BLaER1 treated with 17β-estradiol and CSF1 and Interleukin-3, amounts not matched to agents 10 nM and 100 nM (cell line): ENCODE measurements at regions not wholly inside any gene's neighbourhood (a gene's known extent, or its start where the extent isn't known, plus 50 kb on each side); places are given as distances from the start of the nearest gene placed in this dataset.

Experiments
- H3K27ac ChIP-seq, 11 experiments: shearing (Covaris generic); formaldehyde crosslinking; 2 replicates each; pipeline ENCODE4 v1.8.1; 2022
- H3K27me3 ChIP-seq, 11 experiments: shearing (Covaris generic); formaldehyde crosslinking; 2 replicates each; pipeline ENCODE4 v1.8.1; 2022
- H3K36me3 ChIP-seq, 11 experiments: shearing (Covaris generic); formaldehyde crosslinking; 2 replicates each; pipeline ENCODE4 v1.8.1; 2022
- H3K4me1 ChIP-seq, 10 experiments: shearing (Covaris generic); formaldehyde crosslinking; 2 replicates each; pipeline ENCODE4 v1.8.1; 2022
- H3K4me2 ChIP-seq, 11 experiments: shearing (Covaris generic); formaldehyde crosslinking; 2 replicates each; pipeline ENCODE4 v1.8.1; 2022
- H3K4me3 ChIP-seq, 10 experiments: shearing (Covaris generic); formaldehyde crosslinking; 2 replicates each; pipeline ENCODE4 v1.8.1; 2022
- H3K9ac ChIP-seq, 11 experiments: shearing (Covaris generic); formaldehyde crosslinking; 2 replicates each; pipeline ENCODE4 v1.8.1; 2022
- H3K9me3 ChIP-seq, 11 experiments: shearing (Covaris generic); formaldehyde crosslinking; replicated peaks in 1 of 11; 2 replicates each; pipeline ENCODE4 v1.8.1; 2022
- H4K20me1 ChIP-seq, 11 experiments: shearing (Covaris generic); formaldehyde crosslinking; 2 replicates each; pipeline ENCODE4 v1.8.1; 2022
- Cebpa-rat ChIP-seq, 11 experiments: shearing (Covaris generic); IDR thresholded peaks; 2 replicates each; pipeline ENCODE4 v1.8.1; 2022

- Histone ChIP-seq H3K4me1 (peaks cover 0 to 25% (median 15%) of the 10 kb centered on the region in 10 experiments; a peak in 14 of 20 replicates), H4K20me1 (no peaks in the 10 kb centered on the region)
- TF ChIP-seq Cebpa-rat (IDR thresholded peaks at IDR 0.05), result no peak
Measured at GRCh38 chr1:244271004-244271403, 180.7 kb downstream of the ADSS2 start.

GRCh38 chr1:244271691-244272308 lies 179.9 kb downstream of the ADSS2 start:
- TF ChIP-seq Cebpa-rat (IDR thresholded peaks at IDR 0.05), result no peak
- no peaks in the 10 kb centered on the region for H3K27me3 ChIP-seq
- H3K36me3 ChIP-seq, result no peaks in the 10 kb centered on the region
- H3K4me2 ChIP-seq, result no peak overlapping the region
- no peaks in the 10 kb centered on the region for H4K20me1 ChIP-seq
- peaks cover 0 to 11% (median 7%) of the 10 kb centered on the region in 11 experiments; a peak in 11 of 22 replicates for H3K9me3 ChIP-seq
- H3K9ac ChIP-seq, result no peak overlapping the region
- peak overlapping the region in 4 of 11 experiments; percentile 8 to 43 (median 14); a peak in 3 of 22 replicates for H3K27ac ChIP-seq
- peaks cover 0 to 25% (median 15%) of the 10 kb centered on the region in 10 experiments; a peak in 14 of 20 replicates for H3K4me1 ChIP-seq
- no peak overlapping the region for H3K4me3 ChIP-seq

More at GRCh38 chr1:244271004-244271403, 180.7 kb downstream of the ADSS2 start:
- Histone ChIP-seq H3K36me3 (no peaks in the 10 kb centered on the region), H3K27ac (no peak overlapping the region; a peak in 1 of 22 replicates), H3K4me2 (no peak overlapping the region), H3K9me3 (peaks cover 0 to 11% (median 7%) of the 10 kb centered on the region in 11 experiments; a peak in 11 of 22 replicates), H3K9ac (no peak overlapping the region), H3K27me3 (no peaks in the 10 kb centered on the region), H3K4me3 (no peak overlapping the region)

GRCh38 chr1:244272471-244273261 lies 179.0 kb downstream of the ADSS2 start:
- H3K9ac ChIP-seq, result peak overlapping the region in 3 of 11 experiments; percentile 5 to 21 (median 21); a peak in 3 of 22 replicates
- H3K36me3 ChIP-seq, result no peaks in the 10 kb centered on the region
- peak overlapping the region in 8 of 11 experiments; percentile 2 to 43 (median 18); a peak in 10 of 22 replicates for H3K27ac ChIP-seq
- H3K4me3 ChIP-seq, result no peak overlapping the region
- no peak for TF ChIP-seq Cebpa-rat (IDR thresholded peaks at IDR 0.05)
- no peaks in the 10 kb centered on the region for H3K27me3 ChIP-seq
- H3K4me2 ChIP-seq, result peak overlapping the region in 3 of 11 experiments; percentile 11 to 58 (median 28); a peak in 3 of 22 replicates
- peaks cover 0 to 25% (median 15%) of the 10 kb centered on the region in 10 experiments; a peak in 14 of 20 replicates for H3K4me1 ChIP-seq
- H3K9me3 ChIP-seq, result peaks cover 0 to 11% (median 7%) of the 10 kb centered on the region in 11 experiments; a peak in 11 of 22 replicates
- no peaks in the 10 kb centered on the region for H4K20me1 ChIP-seq

GRCh38 chr1:244273262-244273844 lies 178.4 kb downstream of the ADSS2 start:
- no peak overlapping the region for H3K4me3 ChIP-seq
- H3K4me2 ChIP-seq, result peak overlapping the region in 8 of 11 experiments; percentile 9 to 62 (median 35); a peak in 11 of 22 replicates
- H3K27ac ChIP-seq, result peak overlapping the region in 7 of 11 experiments; percentile 6 to 47 (median 32); a peak in 8 of 22 replicates

GRCh38 chr1:244273845-244274619 lies 177.7 kb downstream of the ADSS2 start:
- Histone ChIP-seq H3K4me2 (peak overlapping the region in 8 of 11 experiments; percentile 9 to 62 (median 35); a peak in 14 of 22 replicates), H3K9me3 (peaks cover 0 to 19% (median 8%) of the 10 kb centered on the region in 11 experiments; a peak in 11 of 22 replicates), H4K20me1 (no peaks in the 10 kb centered on the region), H3K4me3 (no peak overlapping the region), H3K27ac (peak overlapping the region in 7 of 11 experiments; percentile 6 to 47 (median 32); a peak in 11 of 22 replicates), H3K36me3 (no peaks in the 10 kb centered on the region; a peak in 1 of 22 replicates), H3K27me3 (no peaks in the 10 kb centered on the region), H3K4me1 (peaks cover 0 to 25% (median 15%) of the 10 kb centered on the region in 10 experiments; a peak in 14 of 20 replicates), H3K9ac (peak overlapping the region in 4 of 11 experiments; percentile 9 to 32 (median 22); a peak in 5 of 22 replicates)
- no peak for TF ChIP-seq Cebpa-rat (IDR thresholded peaks at IDR 0.05)

More at GRCh38 chr1:244273262-244273844, 178.4 kb downstream of the ADSS2 start:
- H3K36me3 ChIP-seq, result no peaks in the 10 kb centered on the region
- peaks cover 0 to 25% (median 15%) of the 10 kb centered on the region in 10 experiments; a peak in 14 of 20 replicates for H3K4me1 ChIP-seq
- peak overlapping the region in 2 of 11 experiments; percentile 9 to 14; a peak in 3 of 22 replicates for H3K9ac ChIP-seq
- no peaks in the 10 kb centered on the region for H4K20me1 ChIP-seq
- H3K27me3 ChIP-seq, result no peaks in the 10 kb centered on the region
- TF ChIP-seq Cebpa-rat (IDR thresholded peaks at IDR 0.05), result 0 out of 22 replicates have a peak, but pooled peaks of 1 of the 11 experiments have one; percentile 9
- H3K9me3 ChIP-seq, result peaks cover 0 to 12% (median 7%) of the 10 kb centered on the region in 11 experiments; a peak in 11 of 22 replicates

- peaks cover 0 to 16% (median 6%) of the 10 kb centered on the region in 11 experiments; a peak in 5 of 22 replicates for H3K9me3 ChIP-seq
- peak overlapping the region in 1 of 11 experiments; percentile 38; a peak in 1 of 22 replicates for H3K9ac ChIP-seq
- no peak overlapping the region for H3K27ac ChIP-seq
- no peak overlapping the region for H3K4me3 ChIP-seq
- H3K4me2 ChIP-seq, result no peak overlapping the region
- H3K27me3 ChIP-seq, result no peaks in the 10 kb centered on the region
- no peaks in the 10 kb centered on the region; a peak in 1 of 22 replicates for H3K36me3 ChIP-seq
- H3K4me1 ChIP-seq, result peaks cover 0 to 31% (median 15%) of the 10 kb centered on the region in 10 experiments; a peak in 14 of 20 replicates
- no peaks in the 10 kb centered on the region for H4K20me1 ChIP-seq
- no peak for TF ChIP-seq Cebpa-rat (IDR thresholded peaks at IDR 0.05)
Measured at GRCh38 chr1:244276646-244277045, 175.1 kb downstream of the ADSS2 start.

- H3K9ac ChIP-seq, result no peak overlapping the region
- no peak for TF ChIP-seq Cebpa-rat (IDR thresholded peaks at IDR 0.05)
- no peaks in the 10 kb centered on the region for H4K20me1 ChIP-seq
- H3K27ac ChIP-seq, result no peak overlapping the region
- peaks cover 0 to 16% (median 6%) of the 10 kb centered on the region in 11 experiments; a peak in 6 of 22 replicates for H3K9me3 ChIP-seq
- H3K4me2 ChIP-seq, result 0 out of 22 replicates have a peak overlapping the region, but pooled peaks of 1 of the 11 experiments have one; percentile 13
- no peaks in the 10 kb centered on the region for H3K27me3 ChIP-seq
- H3K36me3 ChIP-seq, result no peaks in the 10 kb centered on the region; a peak in 1 of 22 replicates
- H3K4me3 ChIP-seq, result no peak overlapping the region
- peaks cover 0 to 6% (median 0%) of the 10 kb centered on the region in 10 experiments; a peak in 2 of 20 replicates for H3K4me1 ChIP-seq
Measured at GRCh38 chr1:244280201-244280600, 171.5 kb downstream of the ADSS2 start.
